NCI-H1694 (cell line): ENCODE measurements at regions not wholly inside any gene's neighbourhood (a gene's known extent, or its start where the extent isn't known, plus 50 kb on each side); places are given as distances from the start of the nearest gene placed in this dataset.

Experiments
- DNase-seq: peaks from one replicate; lab custom pipeline; 2025; lab: John Stamatoyannopoulos, UW

DNA sequence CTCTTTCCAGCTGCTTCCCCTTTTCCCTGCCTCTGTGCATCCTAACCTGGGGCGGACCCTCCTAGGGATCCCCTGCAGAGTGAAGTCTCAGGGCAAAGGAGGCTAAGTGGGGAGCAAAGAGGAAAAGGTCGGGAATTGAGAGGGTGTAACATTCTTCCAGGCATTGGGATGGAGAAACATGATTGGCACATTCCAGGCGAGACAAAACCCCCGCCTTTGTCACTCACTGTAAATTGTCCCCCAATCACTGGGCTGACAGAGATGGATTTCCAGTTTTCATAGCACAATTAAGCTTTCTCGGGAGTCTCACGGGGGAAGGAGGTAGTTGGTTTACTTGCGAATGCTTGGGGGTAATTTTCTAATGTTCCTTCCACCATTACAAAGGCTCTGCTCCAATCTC is 74.9 kb downstream of the MIAT start:
- no peak for DNase-seq

DNA sequence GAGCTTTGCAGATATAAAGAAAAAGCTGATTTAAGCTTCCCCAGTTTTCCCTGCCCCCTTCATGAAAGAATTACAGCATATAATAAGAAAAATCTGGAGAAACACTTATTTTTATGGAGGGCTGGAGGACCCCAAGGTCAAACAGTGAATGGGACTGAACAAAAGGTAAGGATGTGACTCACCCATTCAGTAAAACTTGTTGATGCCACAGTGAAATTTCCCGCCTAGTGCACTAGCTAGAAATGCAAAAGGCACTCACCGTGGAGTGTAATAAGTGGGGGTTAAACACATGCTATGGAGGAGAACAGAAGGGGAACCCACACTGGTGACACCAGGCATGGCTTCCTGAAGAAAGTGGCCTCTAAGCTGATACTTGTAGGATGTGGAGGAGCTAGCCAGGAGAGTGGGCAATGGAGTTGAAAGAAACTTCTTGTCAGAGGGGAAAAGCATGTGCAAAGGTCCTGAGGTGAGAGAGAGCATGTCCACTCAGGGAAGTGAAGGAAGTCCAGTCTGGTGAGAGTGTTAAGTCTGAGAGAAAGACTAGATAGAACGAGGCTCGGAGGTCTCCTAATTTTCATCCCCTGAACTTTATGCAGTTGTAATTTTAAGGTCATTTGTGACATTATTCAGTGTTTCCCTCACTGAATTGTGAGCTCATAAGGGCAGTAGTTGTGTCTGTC is 77.1 kb downstream of the MIAT start:
- DNase-seq, result no peak

DNA sequence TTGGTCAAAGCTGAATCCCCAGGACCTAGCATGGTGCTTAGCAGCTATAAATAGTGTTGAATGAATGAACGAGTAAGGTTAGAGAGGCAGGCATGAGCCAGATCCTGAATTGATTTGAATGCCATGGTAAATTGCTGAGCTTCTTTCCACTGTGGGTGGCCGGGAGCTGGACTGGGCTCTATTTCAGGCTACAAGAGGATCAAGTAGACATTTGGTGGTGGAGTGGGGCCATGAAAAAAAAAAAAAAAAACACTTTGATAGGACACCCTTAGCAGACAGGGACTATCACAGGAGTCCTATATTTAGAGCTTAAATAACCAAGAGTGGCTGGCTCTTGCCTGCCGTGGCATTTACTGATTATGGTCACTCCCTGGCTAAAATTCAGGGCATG is 77.6 kb downstream of the MIAT start:
- DNase-seq, result no peak

DNA sequence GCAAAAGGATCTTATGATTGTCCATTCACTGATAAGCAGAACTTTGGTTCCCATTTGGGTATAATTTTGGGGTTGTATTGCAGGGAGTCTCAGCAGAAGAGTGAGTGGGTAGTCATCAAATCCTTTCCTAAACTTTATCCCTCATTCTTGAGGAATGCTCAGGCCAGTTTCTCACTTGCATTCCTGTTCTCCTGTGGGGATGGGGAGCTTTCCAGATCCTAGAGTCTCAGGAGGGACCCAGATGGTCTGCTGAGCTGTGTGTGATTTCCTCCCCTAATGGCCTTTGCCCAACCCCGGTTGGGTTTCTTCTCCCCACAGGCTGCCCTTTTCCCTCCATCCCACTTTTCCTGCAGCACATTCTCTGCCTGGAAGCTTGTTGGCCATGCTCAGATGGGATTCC is 79.9 kb downstream of the MIAT start:
- no peak for DNase-seq

DNA sequence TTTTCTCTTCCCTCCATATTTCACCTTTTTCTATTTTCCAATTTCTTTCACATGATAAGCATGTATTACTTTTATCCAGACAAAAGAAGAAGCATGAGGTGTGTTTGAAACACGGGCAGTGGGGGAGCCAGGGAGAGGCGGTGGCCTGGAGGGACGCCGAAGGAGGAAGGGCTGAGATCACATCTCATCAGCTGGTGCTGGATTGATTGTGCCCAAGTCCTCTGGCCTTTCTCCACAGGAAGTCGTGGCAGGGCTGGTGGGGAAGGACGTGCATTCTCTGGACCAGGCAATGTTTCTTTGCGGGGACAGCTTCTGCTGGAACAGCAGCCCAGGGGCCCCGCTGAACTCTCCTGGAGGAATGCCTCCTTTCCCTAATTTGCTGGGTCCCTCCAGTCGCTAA is 82.9 kb downstream of the MIAT start:
- DNase-seq, result no peak

DNA sequence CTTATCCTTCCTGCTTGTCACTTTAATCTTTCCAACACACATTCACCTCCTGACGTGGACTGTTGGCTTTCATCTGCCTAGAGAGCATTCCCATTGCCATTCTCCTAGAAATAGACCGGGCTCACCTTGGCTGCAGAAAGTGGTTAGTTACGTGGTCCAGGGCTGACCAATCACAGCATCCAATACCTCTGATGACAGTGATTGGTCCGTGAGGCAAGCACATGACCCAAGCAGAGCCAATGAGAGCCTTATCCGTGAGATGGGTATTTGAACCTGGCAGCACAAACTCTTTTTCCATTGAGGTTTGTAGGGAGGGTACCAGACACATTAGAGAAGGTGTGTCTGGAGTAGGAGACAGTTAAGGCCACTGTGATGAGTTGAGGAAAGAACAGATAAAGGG is 85.8 kb downstream of the MIAT start:
- DNase-seq, result no peak

DNA sequence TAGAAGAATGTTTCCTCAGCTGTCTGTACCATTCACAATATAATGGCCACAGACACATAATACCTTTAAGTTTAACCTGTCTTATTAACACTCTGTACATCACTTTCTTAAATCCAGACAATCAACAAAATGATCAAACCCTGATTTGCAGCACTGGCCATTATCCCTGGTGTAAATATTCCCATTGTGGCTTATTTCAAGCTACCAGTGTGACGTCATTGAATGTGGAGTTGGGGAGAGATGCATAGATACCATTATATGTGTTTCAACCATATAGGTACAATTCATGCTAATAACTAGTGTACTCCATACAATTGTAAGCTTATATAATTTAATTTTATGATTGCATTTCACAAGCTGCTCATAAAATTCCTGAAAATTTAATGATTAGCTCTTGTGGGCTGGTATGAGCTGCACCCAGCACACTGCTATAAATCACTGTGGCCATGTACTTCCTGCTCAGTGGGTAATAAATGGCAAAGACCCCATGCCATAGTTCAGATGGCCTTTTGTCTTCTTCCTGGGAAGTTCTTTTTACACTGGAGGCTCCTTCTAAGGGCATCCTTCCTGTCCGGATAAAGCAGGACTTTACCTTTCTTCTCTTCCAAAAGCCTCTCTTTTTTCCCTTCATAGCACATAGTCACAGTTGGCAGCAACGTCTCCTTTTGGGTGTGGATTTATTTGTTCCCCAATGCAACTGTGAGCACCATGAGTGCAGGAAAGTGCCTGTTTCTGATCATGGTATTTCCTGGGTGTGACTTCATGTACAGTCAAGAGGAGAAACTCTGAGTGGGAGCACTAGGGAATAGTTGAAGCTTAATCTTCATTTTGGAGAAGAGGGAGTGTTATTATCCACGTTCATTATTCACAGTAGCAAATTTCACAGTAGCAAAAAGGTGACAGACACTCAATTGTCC is 87.8 kb downstream of the MIAT start:
- no peak for DNase-seq

DNA sequence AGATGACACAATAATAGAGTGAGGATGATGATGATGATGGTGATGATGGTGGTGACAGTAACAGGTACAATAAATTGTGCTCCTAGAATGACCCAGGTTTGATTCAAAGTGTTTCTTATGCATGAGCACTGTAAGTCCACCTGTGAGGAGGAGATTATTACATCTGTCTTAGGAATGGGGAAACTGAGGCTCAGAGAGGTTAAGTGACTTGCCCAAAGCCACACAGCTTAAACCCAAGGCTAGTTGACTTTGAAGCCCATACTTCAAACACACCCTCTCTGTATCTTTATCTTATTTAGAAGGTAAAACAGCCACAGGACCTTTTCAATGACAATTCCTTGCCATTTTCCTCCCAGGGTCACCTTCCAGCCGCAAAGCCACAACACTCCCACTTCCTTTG is 88.9 kb downstream of the MIAT start:
- DNase-seq, result no peak

DNA sequence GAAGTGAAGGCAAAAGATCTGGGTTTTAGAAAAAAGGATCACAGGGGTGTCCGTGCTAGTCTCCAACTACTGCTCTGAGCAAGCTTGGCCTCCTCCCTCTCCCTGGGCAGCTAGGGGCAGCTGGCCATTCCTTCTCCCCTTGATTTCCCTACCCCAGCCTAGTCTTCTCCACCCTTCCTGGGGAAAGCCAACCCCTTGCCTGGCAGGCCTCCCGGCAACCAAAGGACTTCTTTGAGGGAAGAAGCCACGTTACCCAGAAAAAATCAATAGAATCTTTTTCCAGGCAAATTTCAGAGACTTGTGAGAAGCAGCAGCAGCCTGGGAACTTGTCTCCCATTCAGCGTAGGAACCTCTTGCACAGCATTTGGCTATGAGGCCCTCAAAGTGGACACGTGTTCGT is 91.5 kb downstream of the MIAT start:
- DNase-seq, result no peak

DNA sequence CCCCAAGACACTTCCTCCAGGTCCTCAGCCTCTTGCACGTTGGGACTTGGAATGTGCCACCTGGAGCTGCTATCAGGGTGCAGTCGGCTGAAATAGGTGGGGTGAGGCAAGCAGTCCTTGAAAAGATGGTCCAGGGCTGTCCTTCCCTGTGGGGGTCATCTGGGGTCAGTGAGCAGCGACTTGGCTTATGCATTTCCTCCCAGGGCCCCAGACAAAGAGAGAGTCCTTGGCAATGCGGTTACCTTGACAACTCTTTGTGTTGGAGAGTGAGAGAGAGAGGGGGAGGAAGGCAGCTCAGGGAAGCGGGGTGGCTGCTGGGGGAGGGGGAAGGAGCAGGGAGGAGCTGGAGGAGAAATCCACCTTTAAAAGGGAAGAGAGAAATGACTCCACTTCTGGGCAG is 93.8 kb downstream of the MIAT start:
- no peak for DNase-seq

DNA sequence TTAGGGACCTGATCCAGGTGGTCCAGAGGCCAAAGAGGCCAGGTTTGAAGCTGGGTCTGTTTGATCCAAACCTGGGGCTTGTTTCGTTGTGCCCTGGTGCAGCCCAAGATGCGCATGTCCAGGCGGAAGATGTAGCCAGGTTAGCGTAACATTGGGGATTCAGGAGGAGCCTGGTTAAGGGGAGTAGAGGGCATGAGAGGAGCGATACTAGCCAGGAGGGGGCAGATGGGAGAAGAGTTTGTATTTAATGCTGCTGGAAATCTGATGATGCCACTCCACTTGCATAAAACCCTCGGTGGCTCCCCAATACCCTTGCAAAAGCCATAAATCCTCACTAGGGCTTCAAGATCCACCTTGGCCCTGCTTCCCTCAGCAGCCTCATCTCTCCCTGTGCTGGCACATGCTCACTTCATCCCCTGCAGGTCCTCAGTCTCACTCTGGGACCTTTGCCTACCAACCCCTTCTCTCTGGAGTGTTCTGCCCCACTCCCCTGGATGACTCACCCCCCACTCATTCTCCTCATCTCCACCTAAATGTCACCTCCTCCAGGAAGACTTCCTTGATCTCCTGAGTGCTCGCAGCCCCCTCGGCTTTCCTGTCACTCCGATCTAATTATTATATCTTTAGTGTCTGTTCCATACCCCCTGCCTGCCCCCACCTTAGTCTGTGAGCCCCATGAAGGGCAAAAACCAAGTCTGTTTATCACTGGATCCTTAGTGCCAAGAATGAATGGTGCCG is 95.9 kb downstream of the MIAT start:
- no peak for DNase-seq

DNA sequence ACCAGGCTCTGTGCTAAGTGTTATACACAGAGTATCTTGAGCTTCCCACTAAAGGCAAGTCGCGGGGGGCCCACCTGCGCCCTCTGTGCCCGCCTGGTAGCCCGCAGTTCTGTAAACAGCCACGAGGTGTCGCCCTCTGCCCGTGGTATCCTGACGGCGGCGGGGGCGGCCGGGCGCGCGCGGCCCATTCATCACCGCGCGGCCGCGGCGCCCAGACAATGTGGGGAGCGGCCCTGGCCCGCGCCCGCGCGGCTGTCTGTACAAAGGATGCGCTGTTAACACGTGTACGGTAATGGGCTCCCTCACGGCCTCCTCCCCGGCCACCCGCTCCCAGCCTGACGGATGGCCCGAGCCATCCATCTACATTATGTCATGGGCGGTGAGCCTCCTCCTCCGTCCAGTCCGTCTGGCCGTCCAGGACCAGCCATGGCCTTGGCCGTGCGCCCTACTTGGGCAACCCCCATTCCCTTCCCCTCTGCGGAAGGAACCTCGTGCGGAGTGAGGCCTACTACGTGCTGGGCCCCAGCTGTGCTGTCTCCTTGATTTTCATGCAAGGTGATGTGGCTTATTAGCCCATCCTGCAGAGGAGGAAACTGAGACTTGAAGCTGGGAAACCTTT is 99.4 kb downstream of the MIAT start:
- DNase-seq, result no peak

DNA sequence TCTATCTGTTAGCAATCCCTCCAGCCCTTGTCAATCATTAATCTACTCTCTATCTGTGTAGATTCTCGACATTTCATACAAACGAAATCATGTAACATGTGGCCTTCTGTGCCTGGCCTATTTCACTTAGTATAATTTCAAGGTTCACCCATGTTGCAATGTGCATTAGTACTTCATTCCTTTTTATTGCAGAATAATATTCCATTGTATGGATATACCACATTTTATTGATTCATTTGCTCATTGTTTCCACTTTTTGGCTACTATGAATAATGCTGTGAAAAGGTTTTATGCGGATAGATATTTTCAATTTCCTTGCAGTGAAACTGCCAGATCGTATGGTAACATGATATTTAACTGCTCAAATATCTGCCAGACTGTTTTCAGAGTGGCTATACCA is 100.1 kb downstream of the MIAT start:
- DNase-seq, result no peak

DNA sequence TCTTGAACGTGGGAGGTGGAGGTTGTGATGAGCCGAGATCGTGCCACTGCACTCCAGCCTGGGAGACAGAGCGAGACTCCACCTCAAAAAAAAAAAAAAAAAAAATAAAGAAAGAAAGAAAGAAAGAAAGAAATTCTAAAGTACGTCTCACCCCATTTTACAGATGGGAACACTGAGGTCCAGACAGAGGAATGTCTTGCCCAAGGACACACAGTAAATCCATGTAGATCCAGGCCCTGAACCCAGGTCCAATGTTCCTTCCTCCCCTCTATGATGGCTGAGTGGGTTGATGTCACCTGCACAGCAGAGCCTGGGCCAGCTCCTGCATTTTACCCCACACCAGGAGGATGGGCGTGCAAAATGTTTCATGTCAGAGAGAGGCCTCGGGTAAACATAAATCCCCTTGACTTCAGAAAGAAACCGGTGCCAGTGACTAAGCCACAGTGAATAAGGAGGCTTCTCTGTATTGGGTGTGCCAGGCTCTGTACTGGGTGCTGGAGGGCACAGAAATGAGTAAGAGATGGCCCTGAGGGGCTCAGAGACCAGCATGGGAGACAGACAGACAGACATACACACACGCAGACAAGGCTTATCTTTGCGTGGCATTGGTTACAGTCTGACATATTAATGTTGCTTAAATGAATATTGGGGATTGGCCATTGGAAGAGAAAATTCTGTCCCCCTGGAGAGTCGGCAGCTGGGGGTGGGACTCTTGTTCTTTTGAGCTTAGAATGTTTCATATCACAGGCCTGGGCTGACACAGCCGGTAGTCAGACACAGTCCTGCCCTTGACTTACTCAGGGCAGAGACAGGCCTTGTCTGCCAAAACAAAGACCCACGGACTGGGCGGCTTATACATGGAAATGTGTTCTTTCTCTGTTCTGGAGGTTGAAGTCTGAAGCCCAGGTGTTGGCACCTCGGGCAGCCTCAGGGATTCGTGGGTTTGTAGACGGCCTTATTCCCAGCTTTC is 105.4 kb downstream of the MIAT start:
- DNase-seq, result no peak

DNA sequence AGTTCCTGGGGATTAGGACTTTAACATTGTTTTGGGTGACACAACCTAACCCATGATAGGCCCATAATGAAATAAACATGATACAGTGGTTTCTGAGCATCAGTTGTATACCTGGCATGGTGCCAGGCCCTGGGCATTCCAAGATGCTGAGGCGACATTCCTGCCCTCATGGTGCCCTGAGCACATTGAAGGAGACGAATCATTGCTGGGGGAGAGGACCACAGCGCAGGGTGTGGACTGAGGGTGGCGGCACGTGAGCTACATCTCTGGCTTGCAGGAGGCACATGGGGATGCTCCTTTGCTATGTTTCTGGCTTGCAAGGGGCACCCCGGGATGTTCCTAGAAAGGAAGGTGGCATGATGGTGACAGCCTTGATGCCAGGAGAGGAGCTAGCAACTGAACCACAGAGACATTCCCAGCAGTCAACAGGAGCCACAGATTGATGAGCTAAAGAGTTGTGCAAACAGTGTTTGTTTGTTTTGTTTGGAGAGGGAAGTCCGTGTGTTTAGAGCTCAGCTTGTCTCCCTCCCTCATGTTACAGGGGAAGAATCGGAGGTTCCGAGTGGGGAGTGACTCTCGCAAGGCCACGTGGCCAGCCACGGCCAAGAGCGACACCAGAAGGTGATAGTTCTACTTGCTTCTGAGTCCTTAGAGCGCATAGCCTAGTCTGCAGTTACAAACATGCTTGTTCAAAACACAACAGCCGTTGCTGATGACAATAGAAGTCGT is 106.4 kb downstream of the MIAT start:
- DNase-seq, result no peak

DNA sequence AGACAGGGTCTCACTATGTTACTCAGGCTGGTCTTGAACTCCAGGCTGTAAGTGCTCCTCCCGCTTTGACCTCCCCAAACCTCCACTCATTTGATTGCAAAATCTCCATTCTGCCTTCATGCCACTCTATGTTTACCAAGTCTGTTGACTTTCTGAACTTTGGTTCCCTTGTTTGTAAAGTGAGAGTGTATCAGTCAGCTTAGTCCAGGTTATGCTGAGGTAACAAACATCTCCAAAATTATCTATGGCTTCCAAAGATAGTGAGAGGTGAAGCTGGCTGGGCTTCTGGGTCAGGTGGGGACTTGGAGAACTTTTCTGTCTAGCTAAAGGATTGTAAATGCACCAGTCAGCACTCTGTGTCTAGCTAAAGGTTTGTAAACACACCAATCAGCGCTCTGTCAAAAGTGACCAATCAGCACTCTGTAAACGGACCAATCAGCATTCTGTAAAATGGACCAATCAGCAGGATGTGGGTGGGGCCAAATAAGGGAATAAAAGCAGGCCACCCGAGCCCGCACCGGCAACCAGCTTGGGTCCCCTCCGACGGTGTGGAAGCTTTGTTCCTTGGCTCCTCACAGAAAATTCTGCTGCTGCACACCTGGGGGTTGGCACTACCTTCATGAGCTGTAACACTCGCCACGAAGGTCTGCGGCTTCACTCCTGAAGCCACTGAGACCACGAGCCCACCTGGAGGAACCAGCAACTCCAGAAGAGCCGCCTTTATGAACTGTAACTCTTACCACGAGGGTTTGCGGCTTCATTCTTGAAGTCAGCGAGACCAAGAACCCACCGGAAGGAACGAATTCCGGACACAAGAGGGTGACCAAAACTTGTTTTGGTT is 109.3 kb downstream of the MIAT start:
- no peak for DNase-seq

DNA sequence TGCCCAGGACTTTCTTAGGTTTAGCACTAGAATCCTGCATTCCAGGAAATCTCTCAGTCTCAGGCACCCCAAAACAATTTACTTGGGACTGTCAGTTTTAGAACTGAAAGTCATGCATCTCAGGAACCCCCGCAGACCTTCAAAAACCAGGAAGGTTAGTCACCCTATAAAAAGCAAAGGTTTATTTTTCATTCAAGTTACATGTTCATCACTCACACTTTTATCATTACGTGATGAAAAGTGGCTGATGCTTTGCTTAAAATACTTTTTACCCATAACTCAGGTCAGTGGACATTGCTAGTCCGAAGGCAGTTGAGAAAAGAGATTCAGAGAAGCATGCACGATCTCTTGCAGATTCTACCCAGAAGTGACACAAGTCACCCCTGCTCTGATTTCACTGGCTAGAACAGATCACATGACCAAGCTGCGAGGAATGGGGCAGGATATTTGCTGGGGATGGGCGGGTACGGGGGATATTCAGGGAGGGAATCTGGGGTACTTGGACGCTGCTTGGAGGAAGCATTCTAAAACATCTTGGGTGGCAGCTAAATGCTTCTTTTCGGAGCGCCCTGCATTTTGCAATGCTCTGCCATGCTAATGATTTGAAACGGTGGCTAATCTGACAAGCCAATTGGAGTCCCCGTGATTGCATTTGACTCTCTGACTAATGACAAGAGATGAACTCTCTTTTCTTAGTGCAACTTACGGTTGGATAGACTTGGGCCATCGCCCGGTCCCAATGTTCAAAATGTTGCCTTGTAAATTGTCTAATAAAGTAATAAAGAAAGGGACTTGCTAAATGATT is 110.2 kb downstream of the MIAT start:
- DNase-seq, result no peak

DNA sequence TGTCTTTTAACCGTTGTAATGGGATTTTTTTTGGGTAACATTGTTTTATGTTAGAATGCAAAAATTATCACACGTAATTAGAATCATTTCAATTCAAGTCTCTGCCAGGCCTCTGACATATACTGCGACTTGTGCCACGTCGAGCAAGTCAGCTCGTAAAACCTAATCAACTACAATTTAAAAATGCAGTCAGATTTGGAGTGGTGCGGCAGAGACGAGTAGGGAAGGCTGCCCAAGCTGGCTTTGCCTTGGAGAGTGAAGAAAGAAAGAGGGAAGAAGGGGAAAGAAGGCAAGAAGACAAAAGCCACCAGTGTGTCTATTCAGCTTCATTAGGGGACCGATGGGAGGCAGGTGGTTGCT is 110.7 kb downstream of the MIAT start:
- no peak for DNase-seq

DNA sequence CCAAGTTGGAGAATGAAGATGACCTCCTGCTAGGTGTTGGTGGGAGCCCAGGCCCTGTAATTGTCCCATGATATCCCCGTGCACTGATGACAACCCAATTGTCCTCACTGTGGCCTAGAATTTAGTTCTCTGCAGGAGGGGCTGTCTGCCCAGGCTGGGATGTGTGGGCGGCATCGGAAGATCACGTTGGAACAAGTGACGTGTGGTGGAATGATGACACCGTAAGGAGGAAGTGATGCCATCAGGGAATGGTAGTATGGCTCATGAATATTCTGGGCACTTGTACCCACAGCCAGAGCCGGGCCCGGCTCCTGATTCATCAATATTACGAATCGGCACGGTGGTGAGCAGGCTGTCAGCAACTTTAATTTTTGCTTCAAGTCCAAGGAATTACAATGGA is 111.6 kb downstream of the MIAT start:
- no peak for DNase-seq
